VCaP (cell line): ENCODE measurements at regions not wholly inside any gene's neighbourhood (a gene's known extent, or its start where the extent isn't known, plus 50 kb on each side); places are given as distances from the start of the nearest gene placed in this dataset.

Experiments used
- H3K27ac ChIP-seq: fragments of 450-650 bp; 2 replicates; pipeline ENCODE4 v1.5.1; 2017
- CTCF ChIP-seq: fragments of 450-650 bp; conservative IDR thresholded peaks from 2 replicates; pipeline ENCODE4 v1.5.1; 2017; ENCODE audit warnings: mild to moderate bottlenecking, moderate library complexity

- TF ChIP-seq CTCF, result no peak
- H3K27ac ChIP-seq, result no peak overlapping the region
Measured at GRCh38 chr3:96750094-96750767, 64.2 kb upstream of the EPHA6 start.

DNA sequence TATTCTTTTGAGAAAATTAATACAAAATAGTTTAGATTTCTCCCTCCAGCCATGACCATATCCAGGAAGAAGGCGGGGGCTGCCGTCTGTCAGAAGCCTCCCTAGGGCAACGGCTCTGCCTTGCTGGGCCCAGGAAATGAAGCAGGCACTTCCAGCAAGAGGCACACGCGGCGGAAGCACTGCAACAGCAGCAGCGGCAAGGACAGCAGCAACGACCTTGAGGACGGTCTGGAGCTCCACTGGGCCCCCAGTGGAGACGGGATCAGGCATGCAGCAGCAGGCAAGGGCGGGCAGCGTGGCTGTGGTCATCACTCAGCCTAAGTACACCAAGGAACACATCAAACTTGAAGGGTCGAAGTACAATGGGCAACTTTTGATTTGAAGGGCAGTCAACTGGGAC, 61.3 kb upstream of the EPHA6 start:
- no peak overlapping the region for H3K27ac ChIP-seq
- no peak for TF ChIP-seq CTCF

GRCh38 chr3:96754128-96754527, 60.3 kb upstream of the EPHA6 start:
- H3K27ac ChIP-seq, result no peak overlapping the region
- no peak for TF ChIP-seq CTCF

DNA sequence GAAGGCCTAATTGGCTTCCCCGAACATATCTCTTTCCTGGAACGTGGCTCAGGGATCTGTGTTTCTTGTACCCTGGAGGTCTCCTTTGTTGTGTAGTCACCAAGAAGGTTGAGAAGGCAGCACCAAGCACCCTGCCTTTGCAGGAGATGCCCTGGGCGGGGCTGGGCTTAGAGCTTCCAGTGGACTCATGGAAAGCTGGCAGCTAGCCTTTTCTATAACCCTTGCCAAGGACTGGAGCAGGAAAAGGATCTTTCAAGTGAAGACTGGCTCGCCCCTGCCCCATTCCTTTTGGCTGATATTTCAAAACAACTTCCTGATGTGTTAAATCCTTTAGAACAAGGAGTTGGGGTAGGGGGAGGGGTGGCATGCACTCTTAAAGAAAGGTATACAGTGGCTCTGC, 58.9 kb upstream of the EPHA6 start:
- TF ChIP-seq CTCF, result no peak
- H3K27ac ChIP-seq, result no peak overlapping the region

- TF ChIP-seq CTCF, result no peak
- H3K27ac ChIP-seq, result no peak overlapping the region
Measured at GRCh38 chr3:96756516-96756915, 57.9 kb upstream of the EPHA6 start.

DNA sequence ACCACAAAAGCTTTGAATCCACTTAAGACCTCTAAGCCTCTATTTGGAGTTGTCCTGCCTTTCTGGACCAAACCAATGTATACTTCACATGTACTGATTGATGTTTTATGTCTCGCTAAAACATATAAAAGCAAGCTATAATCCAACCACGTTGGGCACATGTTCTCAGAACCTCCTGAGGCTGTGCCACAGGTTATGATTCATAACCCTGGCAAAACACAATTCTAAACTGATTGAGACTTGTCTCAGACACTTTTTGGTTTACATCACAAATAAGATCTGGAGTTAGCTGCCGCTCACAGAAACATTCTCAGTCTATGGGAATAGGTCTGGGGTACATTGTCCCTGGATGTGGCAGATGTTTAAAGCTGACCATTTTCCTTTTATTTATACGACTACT, 53.4 kb upstream of the EPHA6 start:
- H3K27ac ChIP-seq, result no peak overlapping the region
- no peak for TF ChIP-seq CTCF
